Natural killer cell (primary cell): ENCODE measurements at regions not wholly inside any gene's neighbourhood (a gene's known extent, or its start where the extent isn't known, plus 50 kb on each side); places are given as distances from the start of the nearest gene placed in this dataset.

Experiments used
- ATAC-seq, 3 donors: fragments of 150-1000 bp in 2 of 3; fragments of 200-7000 bp in 1 of 3; cut with Tn5 transposase; 1 replicate in 1 of 3; 2 replicates in 2 of 3; pipeline ENCODE4 v1.10.0; 2021; ENCODE audit warnings: mild to moderate bottlenecking in 2 of 3, moderate library complexity in 2 of 3
- DNase-seq, 2 donors: peaks; one replicate each; pipeline versions ENCODE4 v3.0.0 to v3.0.0-alpha.2; 2013 to 2021; ENCODE audit warnings: mixed read lengths in 1 of 2
- H3K27ac ChIP-seq: one replicate; pipeline ENCODE4 v1.5.1; 2013; ENCODE audit warnings: mild to moderate bottlenecking, low read length
- H3K27me3 ChIP-seq: one replicate; pipeline ENCODE4 v1.6.1; 2013; ENCODE audit warnings: low read length; ENCODE audit not compliant: control insufficient read depth, insufficient read depth
- H3K36me3 ChIP-seq: one replicate; pipeline ENCODE4 v1.6.1; 2013; ENCODE audit warnings: low read length; ENCODE audit not compliant: control insufficient read depth, insufficient read depth
- H3K4me1 ChIP-seq: one replicate; pipeline ENCODE4 v1.6.1; 2013; ENCODE audit warnings: low read length; ENCODE audit not compliant: control insufficient read depth, insufficient read depth
- H3K4me3 ChIP-seq: one replicate; pipeline ENCODE4 v1.5.1; 2013; ENCODE audit warnings: low read length
- H3K9me3 ChIP-seq: one replicate; pipeline ENCODE4 v1.6.1; 2013; ENCODE audit warnings: low read length; ENCODE audit not compliant: control insufficient read depth, insufficient read depth
- H3K27ac Mint-ChIP-seq, 2 donors: one replicate each; pipeline ENCODE4 v1.8.0; 2022; ENCODE audit warnings: mild to moderate bottlenecking in 2 of 2, mixed read lengths in 2 of 2, moderate library complexity in 1 of 2
- H3K27me3 Mint-ChIP-seq, 2 donors: one replicate each; pipeline ENCODE4 v1.8.0; 2022; ENCODE audit warnings: low read depth in 2 of 2, mixed read lengths in 2 of 2
- H3K36me3 Mint-ChIP-seq: one replicate; pipeline ENCODE4 v1.8.0; 2022; ENCODE audit warnings: mixed read lengths
- H3K4me1 Mint-ChIP-seq, 2 donors: one replicate each; pipeline ENCODE4 v1.8.0; 2022; ENCODE audit warnings: mixed read lengths in 2 of 2
- H3K4me3 Mint-ChIP-seq: one replicate; pipeline ENCODE4 v1.8.0; 2022; ENCODE audit warnings: mild to moderate bottlenecking, moderate library complexity, mixed read lengths
- H3K9me3 Mint-ChIP-seq, 2 donors: one replicate each; pipeline ENCODE4 v1.8.0; 2022; ENCODE audit warnings: mixed read lengths in 2 of 2
- CTCF ChIP-seq: fragments of 200-600 bp; IDR thresholded peaks from one replicate; pipeline ENCODE4 v1.8.0; 2022; ENCODE audit warnings: antibody characterized with exemption
- WGBS: methylation state at CpG from one replicate; pipeline ENCODE4 v1.1.7; 2013; ENCODE audit warnings: missing lambda C conversion rate; ENCODE audit not compliant: insufficient coverage; 5-methylcytosine and 5-hydroxymethylcytosine counted together
- intact Hi-C: fragments of 100-400 bp; cut with micrococcal nuclease; formaldehyde crosslinking; loops from one replicate; pipeline ENCODE4 v1.14.2; 2022

- intact Hi-C loops = no loop called here
- 93% methylated on average over 1 of the region's 1 CpG for WGBS
- no peaks in the 10 kb centered on the region for H3K4me1 ChIP-seq
- H3K4me3 ChIP-seq = no peak overlapping the region
- ATAC-seq (no peak), DNase-seq (no peak)
- no peak overlapping the region for H3K27ac ChIP-seq
- H3K27me3 Mint-ChIP-seq = no peaks in the 10 kb centered on the region
- H3K27me3 ChIP-seq = no peaks in the 10 kb centered on the region
- H3K27ac Mint-ChIP-seq = no peak overlapping the region
- no peaks in the 10 kb centered on the region for H3K36me3 ChIP-seq
- no peaks in the 10 kb centered on the region for H3K4me1 Mint-ChIP-seq
- no peaks in the 10 kb centered on the region for H3K9me3 Mint-ChIP-seq
- TF ChIP-seq CTCF = no peak
- H3K36me3 Mint-ChIP-seq = no peaks in the 10 kb centered on the region
- H3K4me3 Mint-ChIP-seq = no peak overlapping the region
- no peaks in the 10 kb centered on the region for H3K9me3 ChIP-seq
These were observed 573.5 kb upstream of the LUZP2 start for GRCh38 chr11:23923357-23923756.

- no peak overlapping the region for H3K27ac ChIP-seq
- Mint-ChIP-seq H3K27ac (no peak overlapping the region), H3K4me1 (no peaks in the 10 kb centered on the region), H3K27me3 (no peaks in the 10 kb centered on the region), H3K36me3 (no peaks in the 10 kb centered on the region), H3K4me3 (no peak overlapping the region), H3K9me3 (no peaks in the 10 kb centered on the region)
- intact Hi-C loops = no loop called here
- DNase-seq = no peak
- no peak for ATAC-seq
- no CpG with 5 or more reads among the region's 1 CpG for WGBS
- no peak overlapping the region for H3K4me3 ChIP-seq
- no peaks in the 10 kb centered on the region for H3K36me3 ChIP-seq
- no peaks in the 10 kb centered on the region for H3K9me3 ChIP-seq
- H3K4me1 ChIP-seq = no peaks in the 10 kb centered on the region
- no peaks in the 10 kb centered on the region for H3K27me3 ChIP-seq
- no peak for TF ChIP-seq CTCF
These were observed 572.6 kb upstream of the LUZP2 start for GRCh38 chr11:23924226-23924625.

GRCh38 chr11:23931443-23931842 is 565.4 kb upstream of the LUZP2 start:
- Mint-ChIP-seq H3K27ac (no peak overlapping the region), H3K4me3 (no peak overlapping the region), H3K27me3 (no peaks in the 10 kb centered on the region), H3K4me1 (peaks cover 7 to 15% of the 10 kb centered on the region in 2 donors), H3K36me3 (no peaks in the 10 kb centered on the region), H3K9me3 (peaks cover 2 to 3% of the 10 kb centered on the region in 2 donors)
- intact Hi-C loops = no loop called here
- 77% methylated on average over 1 of the region's 2 CpGs for WGBS
- no peak for TF ChIP-seq CTCF
- Histone ChIP-seq H3K27me3 (no peaks in the 10 kb centered on the region), H3K9me3 (no peaks in the 10 kb centered on the region), H3K4me3 (no peak overlapping the region), H3K36me3 (no peaks in the 10 kb centered on the region), H3K4me1 (peaks cover 3% of the 10 kb centered on the region), H3K27ac (no peak overlapping the region)
- ATAC-seq (no peak), DNase-seq (no peak)

GRCh38 chr11:23932485-23932898 is 564.4 kb upstream of the LUZP2 start:
- Mint-ChIP-seq H3K4me3 (no peak overlapping the region), H3K36me3 (no peaks in the 10 kb centered on the region), H3K27ac (no peak overlapping the region), H3K27me3 (no peaks in the 10 kb centered on the region), H3K4me1 (peaks cover 7 to 15% of the 10 kb centered on the region in 2 donors), H3K9me3 (peaks cover 2 to 3% of the 10 kb centered on the region in 2 donors)
- H3K27ac ChIP-seq = no peak overlapping the region
- intact Hi-C loops = no loop called here
- no peak overlapping the region for H3K4me3 ChIP-seq
- no peak for ATAC-seq
- no peaks in the 10 kb centered on the region for H3K27me3 ChIP-seq
- no peaks in the 10 kb centered on the region for H3K36me3 ChIP-seq
- H3K9me3 ChIP-seq = no peaks in the 10 kb centered on the region
- no peak for TF ChIP-seq CTCF
- peaks cover 3% of the 10 kb centered on the region for H3K4me1 ChIP-seq
- no peak for DNase-seq
